GM12878 (cell line): ENCODE measurements at regions not wholly inside any gene's neighbourhood (a gene's known extent, or its start where the extent isn't known, plus 50 kb on each side); places are given as distances from the start of the nearest gene placed in this dataset.

ENCODE experiments used
- ATAC-seq: fragments of 200-7000 bp; cut with Tn5 transposase; 3 replicates; pipeline ENCODE4 v1.9.1; 2020; ENCODE audit warnings: mild to moderate bottlenecking, moderate library complexity
- BruUV-seq: library from RNA; stranded (reverse); fragments of 400-500 nt; replicated peaks from 2 replicates; lab custom pipeline; 2021; lab: Mats Ljungman, UMichigan
- CTCF ChIA-PET: fragments of 300-600 bp; sonication (Branson Sonifier 250); formaldehyde crosslinking; extraction: SDS; loops from one replicate; lab custom pipeline; 2021; ENCODE audit warnings: inconsistent platforms; lab: Yijun Ruan, JAX
- POLR2A ChIA-PET: fragments of 350-600 bp; formaldehyde crosslinking; extraction: SDS; loops from one replicate; lab custom pipeline; 2021; ENCODE audit warnings: inconsistent platforms; lab: Charles Lee
- RAD21 ChIA-PET: fragments of 300-600 bp; sonication (Branson Sonifier 250); formaldehyde crosslinking; loops from one replicate; lab custom pipeline; 2023; ENCODE audit warnings: antibody characterized with exemption; ENCODE audit not compliant: unreplicated experiment; lab: Charles Lee
- SMC1A ChIA-PET: fragments of 300-600 bp; sonication (Branson Sonifier 250); formaldehyde crosslinking; loops from one replicate; lab custom pipeline; 2023; ENCODE audit not compliant: unreplicated experiment, uncharacterized antibody; lab: Charles Lee
- DNase-seq: peaks from one replicate; pipeline ENCODE4 v3.0.0-alpha.2; 2011; ENCODE audit warnings: low read depth, low spot score
- FAIRE-seq: peaks from 3 replicates; lab custom pipeline; 2011; peaks lifted over from hg19 to GRCh38; lab: Jason Lieb, UNC
- H2AFZ ChIP-seq: 2 replicates; pipeline ENCODE4 v1.6.0; 2011; ENCODE audit warnings: low read depth, low read length, control low read depth; ENCODE audit not compliant: control insufficient read depth
- H3K27ac ChIP-seq: 2 replicates; pipeline ENCODE4 v1.5.1; 2011; ENCODE audit warnings: control low read depth; ENCODE audit not compliant: control insufficient read depth, insufficient read depth
- H3K27me3 ChIP-seq, 2 experiments: replicated peaks in 1 of 2; 2 replicates each; pipeline versions ENCODE4 v1.6.0 to v1.6.1; 2011; ENCODE audit warnings: low read length in 1 of 2; ENCODE audit not compliant: control insufficient read depth in 2 of 2, insufficient read depth in 2 of 2
- H3K36me3 ChIP-seq, 2 experiments: 2 replicates each; pipeline ENCODE4 v1.5.1; 2011; ENCODE audit warnings: low read length in 1 of 2; ENCODE audit not compliant: control insufficient read depth in 2 of 2, insufficient read depth in 2 of 2
- H3K4me1 ChIP-seq: 2 replicates; pipeline ENCODE4 v1.6.1; 2011; ENCODE audit warnings: mild to moderate bottlenecking, low read length, moderate library complexity, mixed read lengths; ENCODE audit not compliant: control insufficient read depth, insufficient read depth
- H3K4me2 ChIP-seq: 2 replicates; pipeline ENCODE4 v1.6.0; 2011; ENCODE audit warnings: control low read depth; ENCODE audit not compliant: control insufficient read depth, insufficient read depth
- H3K4me3 ChIP-seq: fragments of 200-600 bp; sonication (generic); 2 replicates; pipeline ENCODE4 v1.5.1; 2016
- H3K79me2 ChIP-seq: 2 replicates; pipeline ENCODE4 v1.6.0; 2011; ENCODE audit warnings: low read length; ENCODE audit not compliant: control insufficient read depth, insufficient read depth
- H3K9ac ChIP-seq: 2 replicates; pipeline ENCODE4 v1.8.0; 2011; ENCODE audit warnings: low read length, control low read depth, mixed read lengths; ENCODE audit not compliant: control insufficient read depth, insufficient read depth
- H3K9me3 ChIP-seq: replicated peaks from 3 replicates; pipeline ENCODE4 v1.5.1; 2011; ENCODE audit warnings: mild to moderate bottlenecking, low read length; ENCODE audit not compliant: control insufficient read depth, insufficient read depth
- H4K20me1 ChIP-seq: 2 replicates; pipeline ENCODE4 v1.6.0; 2011; ENCODE audit not compliant: control insufficient read depth, insufficient read depth
- NFYB ChIP-seq: IDR thresholded peaks from 2 replicates; pipeline ENCODE4 v1.6.1; 2011; ENCODE audit warnings: low read depth, mild to moderate bottlenecking, low read length, improper control_type of control experiment, moderate library complexity; ENCODE audit not compliant: insufficient read depth
- PML ChIP-seq: IDR thresholded peaks from 2 replicates; pipeline ENCODE4 v1.6.1; 2012; ENCODE audit warnings: low read length, inconsistent platforms
- SMAD1 ChIP-seq: fragments of 450-650 bp; IDR thresholded peaks from 2 replicates; pipeline ENCODE4 v1.6.1; 2018; ENCODE audit warnings: mild to moderate bottlenecking, low read depth; ENCODE audit not compliant: partially characterized antibody
- TCF3 ChIP-seq: IDR thresholded peaks from 2 replicates; pipeline ENCODE4 v1.6.1; 2012; ENCODE audit warnings: low read depth, mild to moderate bottlenecking, low read length, borderline replicate concordance; ENCODE audit not compliant: insufficient read depth
- ZBTB40 ChIP-seq: fragments of 450-650 bp; IDR thresholded peaks from 2 replicates; pipeline ENCODE4 v1.6.1; 2016; ENCODE audit warnings: mild to moderate bottlenecking, moderate library complexity, borderline replicate concordance
- ZNF217 ChIP-seq: fragments of 450-650 bp; IDR thresholded peaks from 2 replicates; pipeline ENCODE4 v1.6.1; 2017; ENCODE audit warnings: antibody characterized with exemption, mild to moderate bottlenecking
- WGBS: methylation state at CpG from one replicate; pipeline ENCODE4 v1.1.6; 2016; ENCODE audit warnings: low lambda C conversion rate; ENCODE audit not compliant: insufficient replicate concordance, insufficient coverage; ENCODE audit errors: missing lambda C conversion rate; 5-methylcytosine and 5-hydroxymethylcytosine counted together
- in situ Hi-C: fragments of 300-500 bp; cut with MboI; formaldehyde crosslinking; loops from 9 replicates; pipeline ENCODE4 v1.14.3; 2018; ENCODE audit warnings: mixed read lengths
- intact Hi-C: fragments of 100-400 bp; cut with micrococcal nuclease; formaldehyde crosslinking; loops from one replicate; pipeline ENCODE4 v1.14.2; 2022; ENCODE audit not compliant: unreplicated experiment

GRCh38 chr6:149138699-149139294 lies 178.7 kb upstream of the TAB2 start:
- in situ Hi-C loops (no loop called here), intact Hi-C loops (no loop called here)
- H3K27ac ChIP-seq: no peak overlapping the region
- FAIRE-seq (no peak), ATAC-seq (no peak), DNase-seq (no peak)
- H3K4me1 ChIP-seq: peaks cover 29% of the 10 kb centered on the region
- no peaks in the 10 kb centered on the region for H3K79me2 ChIP-seq
- CTCF ChIA-PET: no interaction called here
- H3K36me3 ChIP-seq: no peaks in the 10 kb centered on the region
- H3K9ac ChIP-seq: no peak overlapping the region
- H2AFZ ChIP-seq: no peak overlapping the region
- RAD21 ChIA-PET: interaction anchor here (0.5 to 2.0 kb wide), 9 partner anchors 9 to 183 kb away, joined by 3 to 14 read pairs (median 4); no protein-coding TSS in a partner anchor
- H3K4me3 ChIP-seq: no peak overlapping the region
- H3K27me3 ChIP-seq: no peaks in the 10 kb centered on the region
- WGBS: 97% methylated on average over 12 of the region's 12 CpGs
- H3K4me2 ChIP-seq: no peak overlapping the region
- no TSS peak for BruUV-seq
- SMC1A ChIA-PET: interaction anchor here (0.7 to 1.9 kb wide), 10 partner anchors 8 to 255 kb away, joined by 3 to 12 read pairs (median 4); no protein-coding TSS in a partner anchor
- POLR2A ChIA-PET: interaction anchor here (0.6 to 2.2 kb wide), 4 partner anchors 16 to 65 kb away, joined by 3 to 7 read pairs (median 6); no protein-coding TSS in a partner anchor
- H3K9me3 ChIP-seq: peaks cover 6% of the 10 kb centered on the region; the same call in 2 of the 3 replicates
- no peaks in the 10 kb centered on the region for H4K20me1 ChIP-seq
- 0 out of 2 replicates have a peak, but pooled peaks have one; percentile 62 for TF ChIP-seq ZNF217
- no peak for TF ChIP-seq SMAD1
- no peak for TF ChIP-seq NFYB

- TF ChIP-seq PML (no peak), ZNF217 (peak; percentile 31; the same call in 1 of the 2 replicates), ZBTB40 (0 out of 2 replicates have a peak, but pooled peaks have one; percentile 30), TCF3 (no peak)
- Histone ChIP-seq H3K4me1 (peaks cover 29% of the 10 kb centered on the region), H3K27ac (peak overlapping the region; percentile 98), H3K36me3 (no peaks in the 10 kb centered on the region), H2AFZ (peak overlapping the region; percentile 96), H3K9ac (peak overlapping the region; percentile 61), H3K9me3 (peaks cover 6% of the 10 kb centered on the region; the same call in 2 of the 3 replicates), H4K20me1 (no peaks in the 10 kb centered on the region), H3K4me3 (peak overlapping the region; percentile 17; the same call in 1 of the 2 replicates), H3K27me3 (no peaks in the 10 kb centered on the region), H3K79me2 (no peaks in the 10 kb centered on the region), H3K4me2 (peak overlapping the region; percentile 97)
- DNase-seq: no peak
- ATAC-seq: no peak
- CTCF ChIA-PET: interaction anchor here (0.6 to 1.8 kb wide), 6 partner anchors 8 to 562 kb away, joined by 3 to 8 read pairs (median 4); no protein-coding TSS in a partner anchor
- BruUV-seq: TSS peak; percentile 92
- SMC1A ChIA-PET: interaction anchor here (0.7 to 1.9 kb wide), 20 partner anchors 9 to 292 kb away, joined by 3 to 12 read pairs (median 3); no protein-coding TSS in a partner anchor
- intact Hi-C loops: loop anchor here (1.0 to 2.0 kb wide), 4 partner anchors 29 to 179 kb away; no protein-coding TSS in a partner anchor
- in situ Hi-C loops: no loop called here
- RAD21 ChIA-PET: interaction anchor here (0.6 to 2.0 kb wide), 22 partner anchors 8 to 281 kb away, joined by 3 to 14 read pairs (median 4); no protein-coding TSS in a partner anchor
- POLR2A ChIA-PET: interaction anchor here (0.9 to 2.2 kb wide), 5 partner anchors 14 to 178 kb away, joined by 3 to 6 read pairs (median 5); no protein-coding TSS in a partner anchor
- no peak for FAIRE-seq
Measured at GRCh38 chr6:149139782-149140136, 177.8 kb upstream of the TAB2 start.
